IMR-90 (cell line): ENCODE measurements at regions not wholly inside any gene's neighbourhood (a gene's known extent, or its start where the extent isn't known, plus 50 kb on each side); places are given as distances from the start of the nearest gene placed in this dataset.

ENCODE experiments used
- ATAC-seq: fragments of 200-7000 bp; cut with Tn5 transposase; 2 replicates; pipeline ENCODE4 v1.9.1; 2020; ENCODE audit warnings: low read depth, mild to moderate bottlenecking, moderate library complexity
- BruUV-seq: library from RNA; stranded (reverse); fragments of 400-500 nt; replicated peaks from 2 replicates; lab custom pipeline; 2021; lab: Mats Ljungman, UMichigan
- CTCF ChIA-PET: fragments of 300-600 bp; formaldehyde crosslinking; extraction: SDS; loops from one replicate; lab custom pipeline; 2021; ENCODE audit warnings: antibody characterized with exemption; lab: Yijun Ruan, JAX
- POLR2A ChIA-PET: fragments of 300-600 bp; sonication (Branson Sonifier 250); formaldehyde crosslinking; loops from one replicate; lab custom pipeline; 2022; ENCODE audit warnings: antibody characterized with exemption; ENCODE audit not compliant: unreplicated experiment; lab: Charles Lee
- DNase-seq: peaks from one replicate; pipeline ENCODE4 v3.0.0; 2013
- H2AFZ ChIP-seq: replicated peaks from 2 replicates; pipeline ENCODE3; 2013; ENCODE audit warnings: low read length, mild to moderate bottlenecking; ENCODE audit not compliant: poor library complexity
- H2AK5ac ChIP-seq: 2 replicates; pipeline ENCODE4 v1.6.1; 2013; ENCODE audit warnings: low read depth, low read length, inconsistent platforms
- H2AK9ac ChIP-seq: replicated peaks from 2 replicates; pipeline ENCODE3; 2013; ENCODE audit warnings: mild to moderate bottlenecking, low read depth, low read length, moderate library complexity; ENCODE audit not compliant: poor library complexity
- H2BK120ac ChIP-seq: 2 replicates; pipeline ENCODE4 v1.6.1; 2013; ENCODE audit warnings: low read depth, low read length, inconsistent platforms
- H2BK15ac ChIP-seq: 3 replicates; pipeline ENCODE4 v1.6.1; 2013; ENCODE audit warnings: low read depth, low read length, inconsistent platforms
- H2BK20ac ChIP-seq: 2 replicates; pipeline ENCODE4 v1.6.1; 2013; ENCODE audit warnings: low read depth, mild to moderate bottlenecking, inconsistent platforms, low read length, moderate library complexity
- H2BK5ac ChIP-seq: 2 replicates; pipeline ENCODE4 v1.6.1; 2013; ENCODE audit warnings: mild to moderate bottlenecking, low read depth, low read length, inconsistent platforms; ENCODE audit not compliant: poor library complexity, severe bottlenecking
- H3K14ac ChIP-seq: replicated peaks from 2 replicates; pipeline ENCODE4 v1.6.1; 2013; ENCODE audit warnings: low read depth, low read length, inconsistent platforms
- H3K18ac ChIP-seq: 2 replicates; pipeline ENCODE4 v1.6.1; 2013; ENCODE audit warnings: low read depth, low read length, control low read depth
- H3K23ac ChIP-seq: 2 replicates; pipeline ENCODE4 v1.6.1; 2013; ENCODE audit warnings: low read depth, low read length, inconsistent platforms
- H3K27ac ChIP-seq: 2 replicates; pipeline ENCODE4 v1.5.1; 2013; ENCODE audit warnings: mild to moderate bottlenecking, control low read depth, low read length; ENCODE audit not compliant: insufficient read depth
- H3K27me3 ChIP-seq: 2 replicates; pipeline ENCODE4 v1.6.1; 2013; ENCODE audit warnings: low read length; ENCODE audit not compliant: control insufficient read depth, insufficient read depth
- H3K36me3 ChIP-seq: 2 replicates; pipeline ENCODE4 v1.6.1; 2013; ENCODE audit warnings: low read length, mixed read lengths; ENCODE audit not compliant: control insufficient read depth, insufficient read depth
- H3K4ac ChIP-seq: 2 replicates; pipeline ENCODE4 v1.6.1; 2013; ENCODE audit warnings: low read depth, low read length, inconsistent platforms
- H3K4me1 ChIP-seq: 2 replicates; pipeline ENCODE4 v1.6.1; 2013; ENCODE audit warnings: low read length, mixed read lengths; ENCODE audit not compliant: control insufficient read depth, insufficient read depth
- H3K4me2 ChIP-seq: 2 replicates; pipeline ENCODE4 v1.6.1; 2013; ENCODE audit warnings: low read depth, mild to moderate bottlenecking, control low read depth, low read length, moderate library complexity
- H3K4me3 ChIP-seq: 2 replicates; pipeline ENCODE4 v1.5.1; 2013; ENCODE audit warnings: low read depth, mild to moderate bottlenecking, control low read depth, low read length, moderate library complexity; ENCODE audit not compliant: insufficient read depth
- H3K56ac ChIP-seq: 2 replicates; pipeline ENCODE4 v1.6.1; 2013; ENCODE audit warnings: low read length, inconsistent platforms; ENCODE audit not compliant: insufficient read depth; ENCODE audit errors: extremely low read depth
- H3K79me1 ChIP-seq, 2 experiments: 2 replicates each; pipeline ENCODE4 v1.6.1; 2013; ENCODE audit warnings: low read length in 2 of 2, inconsistent platforms in 1 of 2, low read depth in 1 of 2
- H3K9ac ChIP-seq: 2 replicates; pipeline ENCODE4 v1.6.1; 2013; ENCODE audit warnings: low read depth, low read length, control low read depth
- H3K9me1 ChIP-seq: 2 replicates; pipeline ENCODE4 v1.6.1; 2013; ENCODE audit warnings: low read length, inconsistent platforms; ENCODE audit not compliant: insufficient read depth
- H3K9me3 ChIP-seq: 2 replicates; pipeline ENCODE4 v1.6.1; 2013; ENCODE audit warnings: low read length; ENCODE audit not compliant: control insufficient read depth, insufficient read depth
- H4K20me1 ChIP-seq: 2 replicates; pipeline ENCODE4 v1.6.1; 2013; ENCODE audit warnings: low read length, inconsistent platforms; ENCODE audit not compliant: insufficient read depth
- H4K5ac ChIP-seq: 2 replicates; pipeline ENCODE4 v1.6.1; 2013; ENCODE audit warnings: mild to moderate bottlenecking, low read depth, low read length, control low read depth
- H4K8ac ChIP-seq, 2 experiments: 2 replicates each; pipeline ENCODE4 v1.6.1; 2013; ENCODE audit warnings: low read depth in 2 of 2, low read length in 2 of 2, control low read depth in 1 of 2, inconsistent platforms in 1 of 2
- H4K91ac ChIP-seq: 2 replicates; pipeline ENCODE4 v1.6.1; 2013; ENCODE audit warnings: low read depth, low read length, inconsistent platforms; ENCODE audit not compliant: insufficient read depth
- BHLHE40 ChIP-seq: fragments of 150-350 bp; IDR thresholded peaks from 2 replicates; pipeline ENCODE4 v1.6.1; 2016; ENCODE audit warnings: mild to moderate bottlenecking, low read depth, low read length
- CEBPB ChIP-seq: IDR thresholded peaks from 2 replicates; pipeline ENCODE4 v1.6.1; 2012; ENCODE audit warnings: low read depth, low read length, improper control_type of control experiment
- CHD1 ChIP-seq: IDR thresholded peaks from 2 replicates; pipeline ENCODE4 v1.6.1; 2012; ENCODE audit warnings: low read depth, low read length, improper control_type of control experiment
- CTCF ChIP-seq: conservative IDR thresholded peaks from 2 replicates; pipeline ENCODE4 v1.5.1; 2012; ENCODE audit warnings: mild to moderate bottlenecking, low read depth, low read length, improper control_type of control experiment
- MAFK ChIP-seq: IDR thresholded peaks from 2 replicates; pipeline ENCODE4 v1.6.1; 2012; ENCODE audit warnings: low read depth, low read length, improper control_type of control experiment
- MAZ ChIP-seq: IDR thresholded peaks from 2 replicates; pipeline ENCODE4 v1.6.1; 2012; ENCODE audit warnings: low read depth, mild to moderate bottlenecking, low read length, improper control_type of control experiment, moderate library complexity, borderline replicate concordance
- POLR2A ChIP-seq: IDR thresholded peaks from 2 replicates; pipeline ENCODE4 v1.6.1; 2012; ENCODE audit warnings: mild to moderate bottlenecking, low read depth, low read length
- RAD21 ChIP-seq: IDR thresholded peaks from 2 replicates; pipeline ENCODE4 v1.6.1; 2012; ENCODE audit warnings: low read length, improper control_type of control experiment
- RCOR1 ChIP-seq: IDR thresholded peaks from 2 replicates; pipeline ENCODE4 v1.6.1; 2012; ENCODE audit warnings: mild to moderate bottlenecking, low read length, improper control_type of control experiment; ENCODE audit not compliant: insufficient replicate concordance
- RFX5 ChIP-seq: IDR thresholded peaks from 2 replicates; pipeline ENCODE4 v1.8.0; 2012; ENCODE audit warnings: low read depth, mild to moderate bottlenecking, low read length, moderate library complexity
- SMC3 ChIP-seq: fragments of 150-350 bp; IDR thresholded peaks from 2 replicates; pipeline ENCODE4 v1.6.1; 2016; ENCODE audit warnings: low read depth, mild to moderate bottlenecking, antibody characterized with exemption, low read length, moderate library complexity
- WGBS, 2 experiments: methylation state at CpG; one replicate each; pipeline versions ENCODE4 v1.1.5 to v1.1.7; 2013; ENCODE audit warnings: missing lambda C conversion rate in 2 of 2; ENCODE audit not compliant: insufficient read length in 1 of 2; ENCODE audit errors: extremely low coverage in 2 of 2; 5-methylcytosine and 5-hydroxymethylcytosine counted together
- dilution Hi-C: fragments of 300-500 bp; cut with HindIII; formaldehyde crosslinking; loops from one replicate; pipeline ENCODE4 v1.14.3; 2018; ENCODE audit warnings: low sequenced_read_pairs; ENCODE audit not compliant: unreplicated experiment
- in situ Hi-C: fragments of 300-500 bp; cut with MboI; formaldehyde crosslinking; loops from 3 replicates; pipeline ENCODE4 v1.14.3; 2019; ENCODE audit warnings: low sequenced_read_pairs, inconsistent platforms, mixed read lengths
- intact Hi-C: fragments of 100-400 bp; cut with micrococcal nuclease; formaldehyde crosslinking; loops from 2 replicates; pipeline ENCODE4 v1.10.0; 2022
- TF ChIP-seq, protein P1 (sequence below): fragments of 150-350 bp; IDR thresholded peaks from 2 replicates; pipeline ENCODE4 v1.6.1; 2016; ENCODE audit warnings: low read depth, mild to moderate bottlenecking, low read length, moderate library complexity, borderline replicate concordance
- TF ChIP-seq, protein P2 (sequence below): fragments of 150-350 bp; IDR thresholded peaks from 2 replicates; pipeline ENCODE4 v1.6.1; 2017; ENCODE audit warnings: mild to moderate bottlenecking, antibody characterized with exemption, low read length, low read depth

- in situ Hi-C loops: no loop called here
- H3K18ac ChIP-seq: no peak overlapping the region
- H3K9me3 ChIP-seq: no peaks in the 10 kb centered on the region
- H3K23ac ChIP-seq: no peak overlapping the region
- no peak overlapping the region for H4K8ac ChIP-seq
- H2AK9ac ChIP-seq: no peak overlapping the region
- H2BK120ac ChIP-seq: no peak overlapping the region
- no peak for ATAC-seq
- no peak overlapping the region for H2BK5ac ChIP-seq
- no TSS peak for BruUV-seq
- H2AFZ ChIP-seq: no peak overlapping the region
- H4K91ac ChIP-seq: no peak overlapping the region
- dilution Hi-C loops: no loop called here
- H3K9me1 ChIP-seq: no peaks in the 10 kb centered on the region
- H4K20me1 ChIP-seq: no peaks in the 10 kb centered on the region
- no peak overlapping the region for H2BK15ac ChIP-seq
- no peaks in the 10 kb centered on the region for H3K4me1 ChIP-seq
- POLR2A ChIA-PET: no interaction called here
- intact Hi-C loops: no loop called here
- no peak overlapping the region for H3K4me3 ChIP-seq
- DNase-seq: peak; percentile 17
- H3K9ac ChIP-seq: no peak overlapping the region
- WGBS, 2 experiments: no CpG with 5 or more reads among the region's 2 CpGs
- CTCF ChIA-PET: no interaction called here
- no peak overlapping the region for H3K4me2 ChIP-seq
- H3K27ac ChIP-seq: no peak overlapping the region
- H3K4ac ChIP-seq: no peak overlapping the region
- H3K36me3 ChIP-seq: no peaks in the 10 kb centered on the region
- no peak overlapping the region for H3K14ac ChIP-seq
- H3K56ac ChIP-seq: no peak overlapping the region
- no peak overlapping the region for H4K5ac ChIP-seq
- TF ChIP-seq BHLHE40: no peak
- no peak for TF ChIP-seq RAD21
- no peak for TF ChIP-seq MAZ
- TF ChIP-seq CEBPB: no peak
- TF ChIP-seq, protein P1, sequence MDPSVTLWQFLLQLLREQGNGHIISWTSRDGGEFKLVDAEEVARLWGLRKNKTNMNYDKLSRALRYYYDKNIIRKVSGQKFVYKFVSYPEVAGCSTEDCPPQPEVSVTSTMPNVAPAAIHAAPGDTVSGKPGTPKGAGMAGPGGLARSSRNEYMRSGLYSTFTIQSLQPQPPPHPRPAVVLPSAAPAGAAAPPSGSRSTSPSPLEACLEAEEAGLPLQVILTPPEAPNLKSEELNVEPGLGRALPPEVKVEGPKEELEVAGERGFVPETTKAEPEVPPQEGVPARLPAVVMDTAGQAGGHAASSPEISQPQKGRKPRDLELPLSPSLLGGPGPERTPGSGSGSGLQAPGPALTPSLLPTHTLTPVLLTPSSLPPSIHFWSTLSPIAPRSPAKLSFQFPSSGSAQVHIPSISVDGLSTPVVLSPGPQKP: no peak
- no peak for TF ChIP-seq POLR2A
- TF ChIP-seq RFX5: no peak
- TF ChIP-seq CHD1: no peak
- TF ChIP-seq, protein P2, sequence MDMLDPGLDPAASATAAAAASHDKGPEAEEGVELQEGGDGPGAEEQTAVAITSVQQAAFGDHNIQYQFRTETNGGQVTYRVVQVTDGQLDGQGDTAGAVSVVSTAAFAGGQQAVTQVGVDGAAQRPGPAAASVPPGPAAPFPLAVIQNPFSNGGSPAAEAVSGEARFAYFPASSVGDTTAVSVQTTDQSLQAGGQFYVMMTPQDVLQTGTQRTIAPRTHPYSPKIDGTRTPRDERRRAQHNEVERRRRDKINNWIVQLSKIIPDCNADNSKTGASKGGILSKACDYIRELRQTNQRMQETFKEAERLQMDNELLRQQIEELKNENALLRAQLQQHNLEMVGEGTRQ: no peak
- no peak for TF ChIP-seq MAFK
- TF ChIP-seq SMC3: no peak
- TF ChIP-seq RCOR1: no peak
- TF ChIP-seq CTCF: no peak
- H3K79me1 ChIP-seq: no peaks in the 10 kb centered on the region
- H2BK20ac ChIP-seq: no peak overlapping the region
- no peak overlapping the region for H2AK5ac ChIP-seq
- H3K27me3 ChIP-seq: no peaks in the 10 kb centered on the region
Observed at GRCh38 chr3:153373606-153374005, 211.6 kb downstream of the RAP2B start.
